Activated B cell treated with CpG ODN at 0.5 μM for 24 hours (primary cell): ENCODE measurements at regions not wholly inside any gene's neighbourhood (a gene's known extent, or its start where the extent isn't known, plus 50 kb on each side); places are given as distances from the start of the nearest gene placed in this dataset.

Source experiments
- ATAC-seq: fragments of 200-7000 bp; cut with Tn5 transposase; one replicate; pipeline ENCODE4 v1.10.0; 2021; ENCODE audit warnings: low read depth, mild to moderate bottlenecking, moderate library complexity
- CTCF ChIA-PET: fragments of 350-600 bp; sonication (Branson Sonifier 250); formaldehyde crosslinking; loops from one replicate; lab custom pipeline; 2021; ENCODE audit warnings: antibody characterized with exemption; lab: Charles Lee
- POLR2A ChIA-PET: fragments of 350-600 bp; sonication (Branson Sonifier 250); formaldehyde crosslinking; loops from one replicate; lab custom pipeline; 2021; ENCODE audit warnings: antibody characterized with exemption; lab: Charles Lee
- DNase-seq: peaks from one replicate; pipeline ENCODE4 v3.0.0; 2022
- H3K27ac Mint-ChIP-seq: one replicate; pipeline ENCODE4 v1.8.0; 2020; ENCODE audit warnings: mixed read lengths
- H3K27me3 Mint-ChIP-seq: one replicate; pipeline ENCODE4 v1.8.0; 2021; ENCODE audit warnings: mixed read lengths
- H3K36me3 Mint-ChIP-seq: one replicate; pipeline ENCODE4 v1.8.0; 2021; ENCODE audit warnings: low read depth, mixed read lengths
- H3K4me1 Mint-ChIP-seq: one replicate; pipeline ENCODE4 v1.8.0; 2021; ENCODE audit warnings: mixed read lengths
- H3K4me3 Mint-ChIP-seq: one replicate; pipeline ENCODE4 v1.8.0; 2020; ENCODE audit warnings: mild to moderate bottlenecking, mixed read lengths
- H3K9me3 Mint-ChIP-seq: one replicate; pipeline ENCODE4 v1.8.0; 2020; ENCODE audit warnings: mixed read lengths
- CTCF ChIP-seq: fragments of 200-600 bp; IDR thresholded peaks from one replicate; pipeline ENCODE4 v1.8.0; 2022; ENCODE audit warnings: antibody characterized with exemption, mild to moderate bottlenecking
- intact Hi-C: fragments of 100-400 bp; cut with micrococcal nuclease; formaldehyde crosslinking; loops from one replicate; pipeline ENCODE4 v1.15.1; 2024

- no peak for TF ChIP-seq CTCF
- Mint-ChIP-seq H3K27ac (no peak overlapping the region), H3K36me3 (no peaks in the 10 kb centered on the region), H3K4me1 (peaks cover 19% of the 10 kb centered on the region), H3K27me3 (no peaks in the 10 kb centered on the region), H3K9me3 (no peaks in the 10 kb centered on the region), H3K4me3 (no peak overlapping the region)
- CTCF ChIA-PET = interaction anchor here (0.9 to 2.1 kb wide), 2 partner anchors 631 to 633 kb away, joined by 3 to 21 read pairs; no protein-coding TSS in a partner anchor
- intact Hi-C loops = no loop called here
- ATAC-seq (no peak), DNase-seq (no peak)
- POLR2A ChIA-PET = no interaction called here
Observed at GRCh38 chr14:53541411-53541810, 388.3 kb upstream of the DDHD1 start.

- peak; percentile 48 for DNase-seq
- intact Hi-C loops = loop anchor here (1.0 to 5.0 kb wide), 6 partner anchors 74 to 809 kb away; no protein-coding TSS in a partner anchor
- CTCF ChIA-PET = interaction anchor here (0.7 to 3.6 kb wide), 12 partner anchors 10 to 808 kb away, joined by 3 to 21 read pairs (median 6); no protein-coding TSS in a partner anchor
Observed at GRCh38 chr14:53539489-53540126, 386.5 kb upstream of the DDHD1 start.

GRCh38 chr14:53538316-53538881 lies 385.3 kb upstream of the DDHD1 start:
- ATAC-seq = no peak
- Mint-ChIP-seq H3K9me3 (no peaks in the 10 kb centered on the region), H3K27ac (no peak overlapping the region), H3K4me1 (peaks cover 12% of the 10 kb centered on the region), H3K4me3 (no peak overlapping the region), H3K36me3 (no peaks in the 10 kb centered on the region), H3K27me3 (no peaks in the 10 kb centered on the region)
- POLR2A ChIA-PET = interaction anchor here (1.2 kb wide), 1 partner anchor 636 kb away, joined by 3 read pairs; no protein-coding TSS in a partner anchor
- no peak for DNase-seq
- TF ChIP-seq CTCF = no peak
- CTCF ChIA-PET = interaction anchor here (0.8 to 3.6 kb wide), 8 partner anchors 13 to 809 kb away, joined by 3 to 20 read pairs (median 10); no protein-coding TSS in a partner anchor
- intact Hi-C loops = loop anchor here (5.0 kb wide), 2 partner anchors 239 to 414 kb away; no protein-coding TSS in a partner anchor

More at GRCh38 chr14:53539489-53540126, 386.5 kb upstream of the DDHD1 start:
- H3K27me3 Mint-ChIP-seq = no peaks in the 10 kb centered on the region
- peaks cover 14% of the 10 kb centered on the region for H3K4me1 Mint-ChIP-seq
- POLR2A ChIA-PET = interaction anchor here (1.1 kb wide), 1 partner anchor 74 kb away, joined by 3 read pairs; no protein-coding TSS in a partner anchor
- TF ChIP-seq CTCF = peak; percentile 76
- ATAC-seq = peak; percentile 84
- no peaks in the 10 kb centered on the region for H3K36me3 Mint-ChIP-seq
- no peak overlapping the region for H3K27ac Mint-ChIP-seq
- no peak overlapping the region for H3K4me3 Mint-ChIP-seq
- no peaks in the 10 kb centered on the region for H3K9me3 Mint-ChIP-seq

GRCh38 chr14:53537422-53538315 lies 384.5 kb upstream of the DDHD1 start:
- Mint-ChIP-seq H3K9me3 (no peaks in the 10 kb centered on the region), H3K27me3 (no peaks in the 10 kb centered on the region), H3K4me3 (no peak overlapping the region), H3K36me3 (no peaks in the 10 kb centered on the region), H3K27ac (no peak overlapping the region), H3K4me1 (peaks cover 6% of the 10 kb centered on the region)
- DNase-seq = no peak
- CTCF ChIA-PET = interaction anchor here (0.8 to 3.6 kb wide), 8 partner anchors 9 to 810 kb away, joined by 3 to 20 read pairs (median 10); no protein-coding TSS in a partner anchor
- intact Hi-C loops = loop anchor here (5.0 kb wide), 2 partner anchors 240 to 415 kb away; no protein-coding TSS in a partner anchor
- no peak for TF ChIP-seq CTCF
- POLR2A ChIA-PET = interaction anchor here (0.6 to 1.2 kb wide), 2 partner anchors 637 to 644 kb away, joined by 3 read pairs; no protein-coding TSS in a partner anchor
- no peak for ATAC-seq
